HAP-1 (cell line): ENCODE measurements at regions not wholly inside any gene's neighbourhood (a gene's known extent, or its start where the extent isn't known, plus 50 kb on each side); places are given as distances from the start of the nearest gene placed in this dataset.
"Not testable (repeated sequence)": the region's sequence is repeated elsewhere in the genome, so short reads cannot be mapped to it uniquely, and the experiment has no call there.

Source experiments
- DNase-seq, 2 experiments: peaks; one replicate each; pipeline ENCODE4 v3.0.0-alpha.2; 2016 to 2020; ENCODE audit warnings: low spot score in 2 of 2
- H3K27me3 ChIP-seq: fragments of 250-450 bp; sonication (Bioruptor Pico); 2 replicates; pipeline ENCODE4 v1.5.1; 2020; ENCODE audit warnings: low read depth, mild to moderate bottlenecking, moderate library complexity
- H3K36me3 ChIP-seq: fragments of 250-450 bp; sonication (Bioruptor Pico); replicated peaks from 2 replicates; pipeline ENCODE4 v1.5.1; 2020; ENCODE audit warnings: mild to moderate bottlenecking
- H3K4me1 ChIP-seq: fragments of 250-450 bp; sonication (Bioruptor Pico); 2 replicates; pipeline ENCODE4 v1.5.1; 2020; ENCODE audit warnings: mild to moderate bottlenecking
- H3K4me3 ChIP-seq: fragments of 250-450 bp; sonication (Bioruptor Pico); 2 replicates; pipeline ENCODE4 v1.5.1; 2020; ENCODE audit warnings: mild to moderate bottlenecking, moderate library complexity
- H3K9me3 ChIP-seq: fragments of 250-450 bp; sonication (Bioruptor Pico); 2 replicates; pipeline ENCODE4 v1.5.1; 2020; ENCODE audit warnings: mild to moderate bottlenecking, moderate library complexity
- in situ Hi-C: fragments of 300-500 bp; cut with MboI; formaldehyde crosslinking; loops from 3 replicates; pipeline ENCODE4 v1.14.3; 2020; ENCODE audit warnings: low sequenced_read_pairs, inconsistent platforms, mixed read lengths

GRCh38 chrX:1700757-1701156, 85.9 kb downstream of the ASMT start:
- Histone ChIP-seq H3K4me3 (no peak overlapping the region), H3K9me3 (no peaks in the 10 kb centered on the region; the same call in 1 of the 2 replicates), H3K27me3 (no peaks in the 10 kb centered on the region), H3K4me1 (no peaks in the 10 kb centered on the region), H3K36me3 (no peaks in the 10 kb centered on the region)
- DNase-seq: no peak
- in situ Hi-C loops: no loop called here

- DNase-seq, in situ Hi-C loops, H3K4me3 ChIP-seq, H3K36me3 ChIP-seq, H3K9me3 ChIP-seq, H3K4me1 ChIP-seq, H3K27me3 ChIP-seq: not testable (repeated sequence)
Observed at GRCh38 chrX:1701396-1701901, 86.6 kb downstream of the ASMT start.

GRCh38 chrX:1702142-1702541, 87.3 kb downstream of the ASMT start:
- H3K27me3 ChIP-seq, DNase-seq, H3K4me1 ChIP-seq, H3K36me3 ChIP-seq, in situ Hi-C loops, H3K4me3 ChIP-seq, H3K9me3 ChIP-seq: not testable (repeated sequence)

GRCh38 chrX:1702557-1702956, 87.7 kb downstream of the ASMT start:
- in situ Hi-C loops: not testable (repeated sequence)

GRCh38 chrX:1709277-1709676, 94.4 kb downstream of the ASMT start:
- DNase-seq, H3K4me3 ChIP-seq, in situ Hi-C loops, H3K9me3 ChIP-seq, H3K27me3 ChIP-seq, H3K36me3 ChIP-seq, H3K4me1 ChIP-seq: not testable (repeated sequence)

More at GRCh38 chrX:1702557-1702956, 87.7 kb downstream of the ASMT start:
- H3K9me3 ChIP-seq, H3K4me3 ChIP-seq, H3K36me3 ChIP-seq, H3K4me1 ChIP-seq, DNase-seq, H3K27me3 ChIP-seq: not testable (repeated sequence)

- in situ Hi-C loops: no loop called here
- no peak for DNase-seq
- H3K36me3 ChIP-seq: no peaks in the 10 kb centered on the region
Observed at GRCh38 chrX:1713296-1713695, 98.4 kb downstream of the ASMT start.

GRCh38 chrX:1717373-1717772, 102.5 kb downstream of the ASMT start:
- Histone ChIP-seq H3K4me1 (no peaks in the 10 kb centered on the region), H3K36me3 (no peaks in the 10 kb centered on the region), H3K4me3 (no peak overlapping the region), H3K27me3 (peaks cover 6% of the 10 kb centered on the region), H3K9me3 (no peaks in the 10 kb centered on the region)
- in situ Hi-C loops: no loop called here
- no peak for DNase-seq

More at GRCh38 chrX:1713296-1713695, 98.4 kb downstream of the ASMT start:
- H3K27me3 ChIP-seq: peaks cover 6% of the 10 kb centered on the region
- no peaks in the 10 kb centered on the region for H3K9me3 ChIP-seq
- no peaks in the 10 kb centered on the region for H3K4me1 ChIP-seq
- no peak overlapping the region for H3K4me3 ChIP-seq

GRCh38 chrX:1719270-1719669, 104.4 kb downstream of the ASMT start:
- in situ Hi-C loops: no loop called here
- peaks cover 6% of the 10 kb centered on the region for H3K27me3 ChIP-seq
- H3K9me3 ChIP-seq: no peaks in the 10 kb centered on the region
- DNase-seq: no peak
- no peaks in the 10 kb centered on the region for H3K4me1 ChIP-seq
- H3K4me3 ChIP-seq: no peak overlapping the region
- H3K36me3 ChIP-seq: no peaks in the 10 kb centered on the region

- no peaks in the 10 kb centered on the region for H3K9me3 ChIP-seq
- peaks cover 6% of the 10 kb centered on the region for H3K27me3 ChIP-seq
- in situ Hi-C loops: no loop called here
- no peak overlapping the region for H3K4me3 ChIP-seq
- no peaks in the 10 kb centered on the region for H3K36me3 ChIP-seq
- DNase-seq: no peak
- H3K4me1 ChIP-seq: no peaks in the 10 kb centered on the region
Observed at GRCh38 chrX:1720836-1721235, 106.0 kb downstream of the ASMT start.

- Histone ChIP-seq H3K4me3 (no peak overlapping the region), H3K4me1 (no peaks in the 10 kb centered on the region), H3K9me3 (no peaks in the 10 kb centered on the region), H3K36me3 (no peaks in the 10 kb centered on the region), H3K27me3 (no peaks in the 10 kb centered on the region)
- no peak for DNase-seq
- in situ Hi-C loops: no loop called here
Observed at GRCh38 chrX:1725472-1725871, 110.6 kb downstream of the ASMT start.

- H3K9me3 ChIP-seq: no peaks in the 10 kb centered on the region
- no peaks in the 10 kb centered on the region for H3K36me3 ChIP-seq
- H3K4me3 ChIP-seq: no peak overlapping the region
- in situ Hi-C loops: no loop called here
- H3K4me1 ChIP-seq: no peaks in the 10 kb centered on the region
- DNase-seq: no peak
- no peaks in the 10 kb centered on the region for H3K27me3 ChIP-seq
Observed at GRCh38 chrX:1727531-1728027, 112.7 kb downstream of the ASMT start.

- Histone ChIP-seq H3K36me3 (no peaks in the 10 kb centered on the region), H3K9me3 (no peaks in the 10 kb centered on the region), H3K4me1 (no peaks in the 10 kb centered on the region), H3K4me3 (no peak overlapping the region), H3K27me3 (no peaks in the 10 kb centered on the region)
- no peak for DNase-seq
- in situ Hi-C loops: no loop called here
Observed at GRCh38 chrX:1734806-1735205, 119.9 kb downstream of the ASMT start.

GRCh38 chrX:1741816-1742394, 127.0 kb downstream of the ASMT start:
- Histone ChIP-seq H3K4me3 (no peak overlapping the region), H3K36me3 (no peaks in the 10 kb centered on the region), H3K9me3 (no peaks in the 10 kb centered on the region), H3K4me1 (no peaks in the 10 kb centered on the region), H3K27me3 (no peaks in the 10 kb centered on the region)
- no peak for DNase-seq
- in situ Hi-C loops: no loop called here

- in situ Hi-C loops: no loop called here
- H3K9me3 ChIP-seq: no peaks in the 10 kb centered on the region
- no peak for DNase-seq
Observed at GRCh38 chrX:1743105-1743504, 128.2 kb downstream of the ASMT start.

GRCh38 chrX:1743663-1744062, 128.8 kb downstream of the ASMT start:
- no peaks in the 10 kb centered on the region for H3K36me3 ChIP-seq
- no peaks in the 10 kb centered on the region for H3K4me1 ChIP-seq
- no peak for DNase-seq
- in situ Hi-C loops: no loop called here
- H3K27me3 ChIP-seq: no peaks in the 10 kb centered on the region
- H3K9me3 ChIP-seq: no peaks in the 10 kb centered on the region
- no peak overlapping the region for H3K4me3 ChIP-seq

More at GRCh38 chrX:1743105-1743504, 128.2 kb downstream of the ASMT start:
- Histone ChIP-seq H3K36me3 (no peaks in the 10 kb centered on the region), H3K4me1 (no peaks in the 10 kb centered on the region), H3K4me3 (no peak overlapping the region), H3K27me3 (no peaks in the 10 kb centered on the region)
